ENCODE measurements at regions not wholly inside any gene's neighbourhood (a gene's known extent, or its start where the extent isn't known, plus 50 kb on each side); places are given as distances from the start of the nearest gene placed in this dataset.

DNA sequence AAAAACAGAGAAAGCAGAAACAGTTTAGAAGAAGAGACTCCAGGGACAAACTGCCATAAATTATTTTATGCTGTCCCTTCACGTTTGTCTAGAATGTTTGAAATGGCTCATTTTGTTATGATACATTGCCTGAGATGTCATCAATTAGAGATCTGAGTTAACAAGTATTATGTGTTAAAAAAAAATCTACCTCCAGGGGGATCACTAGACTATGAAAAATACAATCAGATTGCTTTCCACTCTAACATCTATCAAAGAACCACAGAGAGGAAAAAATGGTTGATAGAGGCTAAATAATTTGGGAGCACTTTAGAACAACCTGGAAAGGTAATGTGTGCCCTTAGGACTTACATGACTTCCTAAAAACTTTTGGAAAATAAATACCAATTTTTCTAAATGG, 103.8 kb upstream of the CCDC150 start:
- DNase-seq (ENCODE audit: low read depth) = no peak

DNA sequence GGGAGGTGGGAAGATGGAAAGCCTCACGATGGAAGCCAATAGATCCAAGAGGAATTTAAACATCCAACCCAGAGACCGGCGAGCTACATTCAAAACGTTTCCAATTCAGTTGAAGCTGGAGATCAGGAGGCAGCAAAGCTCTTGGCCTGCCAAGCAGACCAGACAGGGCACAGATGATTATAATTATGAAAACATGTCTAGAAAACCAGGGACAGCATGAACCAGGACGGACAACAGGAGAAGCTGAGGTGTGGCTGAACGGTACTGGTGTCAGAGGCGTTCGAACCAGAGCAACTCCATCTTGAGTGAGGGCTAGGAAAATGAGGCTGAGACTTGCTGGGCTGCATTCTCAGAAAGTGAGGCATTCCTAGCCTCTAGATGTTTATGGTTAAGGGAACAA, 102.2 kb upstream of the CCDC150 start:
- DNase-seq (ENCODE audit: low read depth) = no peak

DNA sequence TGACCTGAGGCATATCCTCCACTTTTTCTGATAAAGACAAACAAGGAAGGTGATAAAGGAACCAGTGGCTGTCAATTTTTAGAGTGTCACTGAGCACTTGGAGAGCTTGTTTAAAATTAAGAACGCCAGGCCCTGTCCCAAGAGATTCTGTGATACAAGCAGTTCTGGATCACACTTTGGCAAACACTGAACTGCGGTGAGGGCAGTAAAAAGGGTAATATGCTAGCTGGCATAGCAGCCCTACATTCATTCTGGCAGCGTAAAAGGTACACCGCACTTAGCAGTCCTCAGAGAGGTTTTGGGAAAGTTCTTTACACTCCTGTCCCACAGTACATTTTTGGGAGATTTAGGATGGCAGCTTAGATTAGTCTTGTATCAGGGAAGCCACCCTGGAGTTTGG, 101.3 kb upstream of the CCDC150 start:
- DNase-seq (ENCODE audit: low read depth) = no peak

DNA sequence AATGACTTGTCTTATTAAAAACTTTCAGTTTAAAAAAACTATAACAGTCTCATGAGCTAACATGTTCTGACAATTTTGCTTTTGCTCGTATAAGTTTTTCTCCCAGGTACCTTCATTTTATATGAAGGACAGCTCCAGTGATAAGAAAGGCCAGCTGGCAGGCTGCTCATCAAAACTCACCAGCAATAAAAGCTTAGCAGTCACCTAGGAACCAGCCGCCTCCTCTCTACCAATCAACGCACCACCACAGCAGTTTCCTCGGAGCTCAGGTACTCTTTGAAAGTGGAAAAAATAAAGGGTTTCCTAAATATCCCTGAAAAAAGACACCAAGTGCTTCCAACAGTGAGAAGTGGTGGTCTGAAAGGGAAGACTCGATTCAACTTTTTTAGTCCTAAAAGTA, 100.9 kb upstream of the CCDC150 start:
- DNase-seq (ENCODE audit: low read depth) = no peak

DNA sequence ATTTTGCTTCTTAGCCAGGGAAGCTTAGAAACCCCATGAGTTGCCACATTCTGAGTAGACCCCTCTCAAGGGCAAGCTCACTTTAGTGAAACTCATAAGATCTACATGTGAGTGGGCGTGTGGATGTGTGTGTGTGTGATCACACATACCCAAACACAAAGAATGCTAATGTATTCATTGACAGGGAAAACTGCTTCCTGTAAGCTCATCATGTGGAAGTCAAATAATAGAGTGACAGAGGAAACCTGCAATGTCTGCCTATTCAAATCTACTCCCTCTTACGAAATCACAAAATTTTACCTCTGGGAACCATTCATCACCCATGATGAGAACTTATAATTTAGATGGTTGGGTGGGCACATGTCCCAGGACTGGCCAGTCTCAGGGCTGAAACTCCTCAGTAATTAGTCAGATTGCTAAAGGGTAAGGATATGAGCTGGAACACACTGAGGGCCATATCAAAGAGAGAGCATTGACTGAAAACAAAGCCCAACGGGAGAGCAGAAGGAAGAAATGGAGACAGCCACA, 94.5 kb upstream of the CCDC150 start:
- no peak for DNase-seq (ENCODE audit: low read depth)

DNA sequence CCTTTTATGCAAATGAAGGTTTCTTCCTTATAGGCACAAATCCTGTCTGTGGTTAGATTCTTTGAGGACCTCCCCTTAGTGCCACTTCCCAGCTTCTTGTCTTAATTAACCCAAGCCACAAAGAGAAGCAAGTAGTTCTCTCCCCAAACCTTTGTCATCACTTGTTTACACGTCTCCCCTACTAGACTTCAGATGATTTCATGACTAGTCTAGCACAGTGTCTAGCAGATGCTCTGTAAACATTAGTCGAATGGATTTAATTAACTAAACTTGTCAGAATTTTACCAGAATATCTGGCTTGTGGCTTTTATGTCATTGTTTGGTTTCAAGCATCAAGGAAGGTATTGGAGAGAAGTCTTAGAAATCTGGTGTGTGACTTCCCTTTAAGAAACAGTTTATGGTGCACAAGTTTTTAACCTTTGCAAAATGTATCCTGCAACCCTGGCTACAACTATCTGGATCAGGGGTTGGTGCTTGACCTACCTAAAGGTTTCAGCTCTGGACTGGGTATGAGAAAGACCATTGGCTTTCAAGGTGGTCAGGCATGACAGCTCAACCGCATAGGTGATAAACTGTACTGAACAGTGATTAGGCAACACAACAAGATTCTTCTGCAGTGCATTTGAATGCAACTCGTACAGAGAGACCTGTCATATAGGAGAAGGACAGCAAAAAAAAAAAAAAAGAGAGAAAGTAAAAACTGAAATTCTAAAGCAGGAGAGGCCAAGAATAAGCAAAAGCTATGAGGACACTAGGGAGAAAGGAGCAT, 93.2 kb upstream of the CCDC150 start:
- no peak for DNase-seq (ENCODE audit: low read depth)

DNA sequence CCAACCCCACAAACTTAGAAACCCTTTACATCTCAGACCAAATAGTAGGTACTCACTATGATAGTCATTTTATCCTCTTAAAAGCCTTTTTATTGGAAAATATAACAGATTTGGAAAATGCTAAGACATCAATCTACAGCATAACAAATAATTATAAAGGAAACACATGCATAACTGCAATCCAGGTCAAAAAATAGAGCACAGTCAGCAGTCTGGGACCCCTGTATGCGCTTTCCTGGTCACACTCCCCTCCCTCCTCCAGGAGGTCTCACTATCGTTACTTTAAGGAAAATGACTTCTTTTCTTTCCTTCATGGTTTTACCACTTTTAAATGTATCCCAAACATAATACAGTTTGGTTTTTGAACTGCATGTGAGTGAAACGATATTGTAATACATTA, 90.5 kb upstream of the CCDC150 start:
- DNase-seq (ENCODE audit: low read depth) = no peak

DNA sequence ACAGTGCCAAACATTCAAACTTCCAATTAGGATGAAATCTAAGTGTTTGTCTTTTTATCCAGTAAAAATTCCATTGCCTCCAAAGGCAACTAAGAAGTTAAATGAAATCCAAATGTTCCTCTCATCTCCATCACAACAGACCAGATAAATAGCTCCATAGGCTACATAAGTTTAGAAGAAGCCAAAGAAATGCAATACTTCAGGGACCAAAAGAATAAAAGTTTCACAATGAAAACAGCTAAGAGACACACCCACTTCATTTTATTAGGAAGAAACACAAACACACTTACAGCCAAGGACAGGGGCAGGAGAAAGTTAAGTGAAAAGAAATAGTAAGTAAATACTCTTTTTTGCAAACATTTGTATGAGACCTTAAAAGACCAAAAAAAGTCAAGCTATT, 88.5 kb upstream of the CCDC150 start:
- no peak for DNase-seq (ENCODE audit: low read depth)

DNA sequence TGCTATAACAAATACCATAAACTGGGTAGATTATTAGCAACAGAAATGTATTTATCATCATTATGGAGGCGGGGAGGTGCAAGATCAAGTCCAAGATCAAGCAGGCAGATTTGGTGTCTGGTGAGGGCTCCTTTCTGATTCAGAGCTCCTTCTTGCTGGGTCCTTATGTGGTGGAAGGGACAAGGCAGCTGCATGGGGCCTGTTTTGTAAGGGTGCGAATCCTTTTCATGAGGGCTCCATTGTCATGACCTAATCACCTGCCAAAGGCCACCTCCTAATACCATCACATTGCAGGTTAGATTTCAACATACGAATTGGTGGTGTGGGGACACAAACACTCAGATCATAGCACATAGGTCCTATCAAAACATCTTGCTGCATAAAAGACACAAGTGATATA, 84.4 kb upstream of the CCDC150 start:
- DNase-seq (ENCODE audit: low read depth) = no peak

DNA sequence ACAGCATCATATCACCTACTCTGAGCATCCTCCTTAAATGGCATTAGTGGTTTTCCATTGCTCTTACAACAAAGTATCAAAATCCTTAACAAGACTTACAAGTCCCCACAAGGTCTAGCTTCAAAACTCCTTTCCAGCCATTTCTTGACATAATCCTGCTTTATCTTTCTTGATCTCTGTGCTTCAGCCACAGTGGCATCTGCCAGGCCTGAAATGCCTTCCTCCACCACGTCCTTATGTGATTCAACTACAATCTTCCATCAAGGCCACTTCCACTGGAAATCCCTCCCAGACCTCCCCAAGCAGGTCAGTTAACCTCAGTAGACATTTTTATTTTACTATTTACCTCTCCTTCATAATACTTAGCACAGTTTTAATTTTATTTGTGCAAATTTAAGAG, 83.8 kb upstream of the CCDC150 start:
- no peak for DNase-seq (ENCODE audit: low read depth)

DNA sequence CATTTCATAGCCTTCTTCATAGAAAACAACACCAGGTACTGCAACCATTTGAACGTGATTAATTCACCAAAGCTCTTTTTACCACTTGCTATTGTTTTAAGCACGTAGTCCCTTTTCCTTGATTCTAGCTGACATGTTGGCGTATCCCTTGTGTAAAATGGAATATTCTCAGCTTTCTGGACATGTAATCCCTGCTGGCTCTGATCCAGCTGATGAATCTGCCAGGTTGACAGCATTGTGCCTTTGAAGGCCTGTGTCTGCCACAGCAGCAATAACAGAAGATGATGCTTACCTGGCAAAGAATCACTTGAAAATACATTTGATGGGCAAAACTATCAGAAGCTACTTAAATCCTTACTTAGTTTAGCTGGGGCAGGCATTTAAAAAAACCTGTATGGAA, 81.0 kb upstream of the CCDC150 start:
- no peak for DNase-seq (ENCODE audit: low read depth)

DNA sequence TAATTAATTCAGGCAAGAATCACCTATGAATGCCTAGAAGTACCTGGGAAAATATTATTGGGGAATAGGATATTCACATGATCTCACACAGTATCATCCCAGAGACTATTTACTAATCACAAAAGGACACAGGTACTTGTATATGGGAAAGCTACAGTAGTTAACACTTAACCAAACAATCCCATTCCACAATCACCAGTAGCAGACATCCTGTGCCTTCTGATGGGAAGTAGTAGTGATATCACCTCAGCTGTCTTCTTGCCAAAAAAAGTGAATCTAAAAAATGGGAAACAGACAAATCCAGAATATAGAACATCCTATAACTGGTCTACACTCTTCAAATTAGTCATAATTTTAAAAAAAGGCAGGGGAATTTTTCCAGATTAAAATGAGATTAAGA, 75.6 kb upstream of the CCDC150 start:
- no peak for DNase-seq (ENCODE audit: low read depth)

DNA sequence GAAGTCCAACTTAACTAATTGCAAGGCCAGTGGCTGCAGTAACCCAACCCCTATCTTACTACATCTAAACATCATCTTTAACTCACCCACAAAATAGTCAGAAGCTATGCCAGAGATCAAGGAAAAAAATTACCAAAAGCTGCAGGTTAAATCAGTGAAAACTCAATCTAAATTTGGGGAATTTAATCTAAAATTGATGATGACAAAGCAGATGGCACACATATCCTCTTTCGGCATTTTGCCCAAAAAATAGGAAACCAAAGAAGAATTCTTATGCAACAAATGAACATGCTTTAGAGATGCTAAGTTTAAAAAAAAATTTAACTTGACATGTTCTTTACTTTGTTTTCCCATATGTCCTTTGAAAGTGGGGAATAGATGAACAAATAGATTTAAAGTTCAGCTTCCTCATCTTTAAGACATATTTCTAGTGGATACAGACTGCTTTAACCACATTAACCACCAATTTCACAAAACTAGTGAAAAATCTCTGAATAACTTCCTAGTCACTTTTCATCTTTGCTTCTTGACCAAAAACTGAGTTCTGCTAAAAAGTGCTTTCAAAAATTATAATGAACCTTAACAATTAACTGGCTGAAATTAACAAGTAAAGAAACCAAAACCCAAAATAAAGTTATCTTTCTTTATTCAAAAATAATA, 74.3 kb upstream of the CCDC150 start:
- no peak for DNase-seq (ENCODE audit: low read depth)

DNA sequence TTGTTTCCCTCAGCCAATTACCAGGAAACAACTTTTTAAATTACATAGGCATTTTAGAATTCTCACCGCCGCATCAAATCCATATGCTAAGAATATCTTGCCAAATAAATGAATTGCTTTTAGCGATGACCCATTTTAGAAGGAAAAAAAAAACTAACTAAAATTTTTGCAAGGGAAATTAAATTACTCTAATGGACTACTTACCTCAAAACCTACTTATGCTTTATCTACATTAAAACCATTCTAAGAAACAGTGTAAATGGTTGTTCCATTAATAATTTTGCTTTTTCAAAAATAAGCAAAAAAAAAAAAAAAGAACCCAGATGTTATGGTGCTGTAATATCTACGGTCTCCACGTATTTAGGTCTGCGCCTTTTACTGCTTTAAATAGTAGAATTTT, 73.5 kb upstream of the CCDC150 start:
- no peak for DNase-seq (ENCODE audit: low read depth)

DNA sequence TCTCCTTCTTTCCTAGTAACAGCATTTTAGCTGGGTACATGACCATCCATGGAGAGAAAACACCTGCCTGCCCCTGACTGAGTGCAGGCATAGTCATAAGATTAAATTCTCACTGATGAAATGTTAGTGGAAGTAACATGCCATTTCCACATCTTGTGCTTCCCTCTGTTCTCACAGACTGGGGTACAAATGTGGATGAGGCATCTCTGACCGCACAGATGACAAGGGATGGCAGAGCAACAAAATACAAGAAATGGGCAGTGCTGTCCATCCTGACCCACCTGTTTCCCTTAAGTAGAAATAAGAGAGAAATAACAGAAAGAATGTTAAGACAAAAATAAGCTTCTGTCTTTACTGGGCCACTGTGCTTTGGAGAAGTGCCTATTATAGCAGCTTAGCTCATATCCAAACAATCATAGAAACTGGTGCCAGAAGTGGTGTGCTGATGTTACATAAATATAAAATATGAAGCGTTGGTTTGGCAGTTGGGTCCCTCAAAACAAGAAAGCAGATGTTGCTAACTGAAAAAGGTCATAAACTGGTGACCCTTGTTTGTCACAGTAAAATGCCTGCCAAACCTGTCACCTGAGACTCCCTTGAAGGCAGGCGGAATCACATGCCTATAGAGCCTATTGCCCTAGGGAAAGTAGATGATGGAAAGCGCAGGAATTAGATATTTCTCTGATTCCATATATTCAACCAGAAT, 72.4 kb upstream of the CCDC150 start:
- no peak for DNase-seq (ENCODE audit: low read depth)

DNA sequence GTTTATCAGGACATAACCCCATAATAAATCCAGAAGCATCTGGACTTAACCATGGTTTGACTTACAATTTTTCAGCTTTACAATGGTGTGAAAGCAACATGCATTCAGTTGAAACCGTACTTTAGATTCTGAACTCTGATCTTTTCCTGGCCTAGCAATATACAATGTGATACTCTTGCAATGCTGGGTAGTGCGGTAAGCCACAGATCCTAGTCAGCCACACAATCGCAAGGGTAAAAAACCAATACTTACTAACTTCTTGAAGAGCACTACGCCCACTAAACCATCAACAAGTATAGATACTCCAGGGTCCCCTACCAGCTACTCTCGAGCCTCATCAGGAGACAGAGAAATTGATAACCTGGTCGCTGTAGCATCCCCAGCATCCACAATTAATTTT, 71.0 kb upstream of the CCDC150 start:
- no peak for DNase-seq (ENCODE audit: low read depth)

DNA sequence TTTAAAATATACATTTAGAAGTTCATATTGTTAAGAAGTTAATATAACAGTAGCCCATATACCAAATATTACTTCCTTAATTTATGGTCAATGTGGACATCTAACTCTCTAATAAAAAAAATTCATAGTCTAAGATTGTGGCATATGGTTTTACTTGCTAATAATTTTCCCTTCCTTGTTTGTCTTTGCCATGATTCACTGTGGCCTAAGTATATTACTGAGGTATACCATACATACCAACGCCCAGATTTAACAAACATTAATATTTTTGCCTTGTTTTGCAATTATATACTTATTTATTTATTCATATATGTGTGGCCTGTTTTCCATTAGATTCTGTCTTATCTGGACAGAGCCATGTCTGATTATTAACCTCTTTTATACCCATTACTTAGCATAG, 54.6 kb upstream of the CCDC150 start:
- no peak for DNase-seq (ENCODE audit: low read depth)

DNA sequence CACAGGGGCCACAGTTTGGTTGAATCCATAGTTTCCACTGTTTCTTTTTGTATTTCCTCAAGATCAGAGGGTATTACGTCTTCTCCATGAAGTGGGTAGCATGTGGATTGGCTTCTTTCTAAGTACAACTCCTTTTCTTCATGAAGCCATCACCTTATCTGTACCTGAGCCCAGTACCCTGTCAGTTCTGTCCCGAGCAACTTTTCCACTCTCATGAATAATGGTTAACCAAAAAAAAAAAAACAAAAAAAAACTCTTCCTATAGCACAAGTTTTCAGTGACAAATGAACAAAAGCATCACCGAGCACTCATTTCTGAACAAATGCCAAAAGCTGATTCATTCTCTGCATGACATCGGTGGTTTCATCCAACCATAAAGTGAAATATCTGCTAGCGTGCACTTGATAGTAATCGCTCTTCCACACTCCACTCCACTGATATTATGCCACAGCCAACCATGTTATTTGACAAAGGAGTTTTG, 53.0 kb upstream of the CCDC150 start:
- no peak for DNase-seq (ENCODE audit: low read depth)

DNA sequence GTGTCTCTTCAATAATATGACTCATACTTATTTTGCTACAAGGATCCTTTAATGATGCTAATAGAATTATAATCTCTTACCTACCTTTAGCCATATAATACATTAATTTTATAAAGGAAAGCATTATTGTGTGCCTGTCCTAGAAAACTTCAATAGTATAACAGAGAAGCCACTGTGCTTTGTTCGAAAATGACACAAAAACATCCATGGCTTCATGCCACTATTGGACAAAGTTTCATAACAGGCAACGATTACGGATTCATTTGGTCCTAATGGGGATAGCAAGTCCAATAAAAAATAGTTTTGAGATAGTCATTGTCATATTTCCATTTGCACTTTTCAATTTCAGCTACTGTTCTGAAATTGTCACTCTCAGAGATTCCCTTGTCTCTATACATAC, 52.5 kb upstream of the CCDC150 start:
- no peak for DNase-seq (ENCODE audit: low read depth)

DNA sequence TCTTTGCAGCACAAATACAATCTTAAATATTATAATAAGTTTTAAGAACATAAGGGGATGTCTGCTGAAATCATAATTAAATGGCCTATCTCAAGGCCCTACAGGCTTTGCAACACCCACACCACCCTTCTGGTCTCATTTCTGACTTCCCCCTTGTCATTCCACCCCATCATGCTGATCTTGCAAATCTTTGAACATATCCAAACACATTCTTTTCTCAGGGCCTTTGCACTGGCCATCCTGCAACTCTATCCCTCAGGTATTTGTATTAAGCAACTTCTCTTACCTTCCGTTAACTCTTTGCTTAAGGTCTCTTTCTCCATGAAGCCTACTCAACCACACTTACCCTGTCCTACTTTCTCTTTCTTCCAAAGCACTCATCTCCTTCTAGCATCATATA, 51.8 kb upstream of the CCDC150 start:
- no peak for DNase-seq (ENCODE audit: low read depth)

DNA sequence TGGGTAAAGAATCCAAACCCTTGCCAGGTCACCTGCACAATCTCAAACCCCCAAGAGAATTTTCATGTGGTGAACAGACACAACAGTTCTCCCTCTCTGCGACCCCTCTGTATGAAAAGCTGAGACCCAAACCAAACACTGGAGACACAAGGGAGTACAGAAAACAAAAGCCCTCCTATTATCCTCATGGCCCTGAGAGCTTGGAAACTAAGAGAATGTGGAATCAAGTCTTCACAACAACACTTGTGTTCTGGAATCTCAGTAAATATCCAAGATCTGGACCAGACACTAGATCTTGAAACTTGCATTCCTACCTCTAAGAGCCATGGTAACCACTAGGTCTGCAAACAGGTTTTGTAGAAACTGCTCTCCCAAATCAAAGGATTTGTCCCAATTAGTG, 50.1 kb upstream of the CCDC150 start:
- DNase-seq (ENCODE audit: low read depth) = no peak

Data from stimulated activated CD8-positive, alpha-beta memory T cell treated with anti-CD3 and anti-CD28 coated beads, Interleukin-7, amount 100 ng/mL, for 24 hours (primary cell).